Activated T-helper 1 cell treated with anti-CD3 and anti-CD28 coated beads, Interleukin-12 subunit alpha, Interleukin-12 subunit beta, Interleukin-2, Interleukin-4 antibody, amounts not matched to agents 30 ng/mL and 10 ng/mL and 1 ng/mL, durations not matched to agents 14 hours and 24 hours and 36 hours (primary cell): ENCODE measurements at regions not wholly inside any gene's neighbourhood (a gene's known extent, or its start where the extent isn't known, plus 50 kb on each side); places are given as distances from the start of the nearest gene placed in this dataset.
"Not testable (repeated sequence)": the region's sequence is repeated elsewhere in the genome, so short reads cannot be mapped to it uniquely, and the experiment has no call there.

Experiments used
- DNase-seq: peaks from one replicate; pipeline ENCODE4 v3.0.0; 2021; ENCODE audit warnings: low spot score
- H3K27ac Mint-ChIP-seq: one replicate; pipeline ENCODE4 v1.8.0; 2021; ENCODE audit warnings: mild to moderate bottlenecking, mixed read lengths
- H3K27me3 Mint-ChIP-seq: one replicate; pipeline ENCODE4 v1.8.0; 2022; ENCODE audit warnings: mild to moderate bottlenecking, moderate library complexity, mixed read lengths; ENCODE audit not compliant: insufficient read depth
- H3K36me3 Mint-ChIP-seq: one replicate; pipeline ENCODE4 v1.8.0; 2021; ENCODE audit warnings: low read depth, mixed read lengths
- H3K4me1 Mint-ChIP-seq: one replicate; pipeline ENCODE4 v1.8.0; 2021; ENCODE audit warnings: low read depth, mixed read lengths
- H3K4me3 Mint-ChIP-seq: one replicate; pipeline ENCODE4 v1.8.0; 2021; ENCODE audit warnings: mild to moderate bottlenecking, moderate library complexity, mixed read lengths
- H3K9me3 Mint-ChIP-seq: one replicate; pipeline ENCODE4 v1.8.0; 2021; ENCODE audit warnings: mixed read lengths
- intact Hi-C: fragments of 100-400 bp; cut with micrococcal nuclease; formaldehyde crosslinking; loops from one replicate; pipeline ENCODE4 v1.15.1; 2024

GRCh38 chr17:79547171-79547570 is 63.7 kb downstream of the RBFOX3 start:
- H3K36me3 Mint-ChIP-seq, DNase-seq, H3K4me1 Mint-ChIP-seq, intact Hi-C loops, H3K4me3 Mint-ChIP-seq, H3K9me3 Mint-ChIP-seq, H3K27ac Mint-ChIP-seq, H3K27me3 Mint-ChIP-seq: not testable (repeated sequence)

GRCh38 chr17:79546386-79546785 is 64.5 kb downstream of the RBFOX3 start:
- peaks cover 2% of the 10 kb centered on the region for H3K27me3 Mint-ChIP-seq

GRCh38 chr17:79545251-79546005 is 65.4 kb downstream of the RBFOX3 start:
- no peaks in the 10 kb centered on the region for H3K9me3 Mint-ChIP-seq
- H3K27ac Mint-ChIP-seq = no peak overlapping the region
- H3K27me3 Mint-ChIP-seq = no peaks in the 10 kb centered on the region
- no peak for DNase-seq
- H3K4me3 Mint-ChIP-seq = no peak overlapping the region
- no peaks in the 10 kb centered on the region for H3K36me3 Mint-ChIP-seq
- H3K4me1 Mint-ChIP-seq = no peaks in the 10 kb centered on the region
- intact Hi-C loops = no loop called here

More at GRCh38 chr17:79546386-79546785, 64.5 kb downstream of the RBFOX3 start:
- H3K4me1 Mint-ChIP-seq = no peaks in the 10 kb centered on the region
- H3K4me3 Mint-ChIP-seq = no peak overlapping the region
- DNase-seq = no peak
- H3K27ac Mint-ChIP-seq = no peak overlapping the region
- intact Hi-C loops = no loop called here
- H3K36me3 Mint-ChIP-seq = no peaks in the 10 kb centered on the region
- H3K9me3 Mint-ChIP-seq = no peaks in the 10 kb centered on the region

GRCh38 chr17:79544142-79544914 is 66.5 kb downstream of the RBFOX3 start:
- Mint-ChIP-seq H3K36me3 (no peaks in the 10 kb centered on the region), H3K27me3 (no peaks in the 10 kb centered on the region), H3K27ac (no peak overlapping the region), H3K4me1 (no peaks in the 10 kb centered on the region), H3K9me3 (no peaks in the 10 kb centered on the region), H3K4me3 (no peak overlapping the region)
- DNase-seq = no peak
- intact Hi-C loops = no loop called here

- H3K36me3 Mint-ChIP-seq = no peaks in the 10 kb centered on the region
- no peaks in the 10 kb centered on the region for H3K27me3 Mint-ChIP-seq
- H3K9me3 Mint-ChIP-seq = no peaks in the 10 kb centered on the region
- no peak overlapping the region for H3K4me3 Mint-ChIP-seq
- intact Hi-C loops = no loop called here
- no peak overlapping the region for H3K27ac Mint-ChIP-seq
- H3K4me1 Mint-ChIP-seq = no peaks in the 10 kb centered on the region
- no peak for DNase-seq
Observed at GRCh38 chr17:79543531-79543930, 67.3 kb downstream of the RBFOX3 start.

- Mint-ChIP-seq H3K4me1 (no peaks in the 10 kb centered on the region), H3K27ac (no peak overlapping the region), H3K27me3 (no peaks in the 10 kb centered on the region), H3K36me3 (no peaks in the 10 kb centered on the region), H3K4me3 (no peak overlapping the region), H3K9me3 (no peaks in the 10 kb centered on the region)
- intact Hi-C loops = no loop called here
- DNase-seq = no peak
Observed at GRCh38 chr17:79542718-79543117, 68.1 kb downstream of the RBFOX3 start.

- no peak for DNase-seq
- no peaks in the 10 kb centered on the region for H3K9me3 Mint-ChIP-seq
- intact Hi-C loops = no loop called here
- H3K27ac Mint-ChIP-seq = no peak overlapping the region
- H3K4me1 Mint-ChIP-seq = no peaks in the 10 kb centered on the region
- no peak overlapping the region for H3K4me3 Mint-ChIP-seq
- H3K27me3 Mint-ChIP-seq = no peaks in the 10 kb centered on the region
- H3K36me3 Mint-ChIP-seq = no peaks in the 10 kb centered on the region
Observed at GRCh38 chr17:79541056-79541850, 69.6 kb downstream of the RBFOX3 start.

GRCh38 chr17:79539944-79540705 is 70.7 kb downstream of the RBFOX3 start:
- Mint-ChIP-seq H3K27me3 (no peaks in the 10 kb centered on the region), H3K36me3 (no peaks in the 10 kb centered on the region), H3K4me1 (no peaks in the 10 kb centered on the region), H3K4me3 (no peak overlapping the region), H3K9me3 (no peaks in the 10 kb centered on the region), H3K27ac (no peak overlapping the region)
- no peak for DNase-seq
- intact Hi-C loops = no loop called here

- Mint-ChIP-seq H3K27ac (no peak overlapping the region), H3K4me1 (no peaks in the 10 kb centered on the region), H3K27me3 (no peaks in the 10 kb centered on the region), H3K9me3 (no peaks in the 10 kb centered on the region), H3K36me3 (no peaks in the 10 kb centered on the region), H3K4me3 (no peak overlapping the region)
- intact Hi-C loops = no loop called here
- no peak for DNase-seq
Observed at GRCh38 chr17:79538291-79538690, 72.6 kb downstream of the RBFOX3 start.

- Mint-ChIP-seq H3K4me3 (no peak overlapping the region), H3K27ac (no peak overlapping the region), H3K4me1 (no peaks in the 10 kb centered on the region), H3K27me3 (no peaks in the 10 kb centered on the region), H3K9me3 (no peaks in the 10 kb centered on the region), H3K36me3 (no peaks in the 10 kb centered on the region)
- intact Hi-C loops = no loop called here
- DNase-seq = no peak
Observed at GRCh38 chr17:79537686-79538085, 73.2 kb downstream of the RBFOX3 start.

GRCh38 chr17:79537061-79537460 is 73.8 kb downstream of the RBFOX3 start:
- H3K9me3 Mint-ChIP-seq = no peaks in the 10 kb centered on the region
- no peaks in the 10 kb centered on the region for H3K36me3 Mint-ChIP-seq
- no peaks in the 10 kb centered on the region for H3K4me1 Mint-ChIP-seq
- no peaks in the 10 kb centered on the region for H3K27me3 Mint-ChIP-seq
- intact Hi-C loops = no loop called here
- DNase-seq = no peak
- H3K4me3 Mint-ChIP-seq = no peak overlapping the region
- H3K27ac Mint-ChIP-seq = no peak overlapping the region

GRCh38 chr17:79536212-79536840 is 74.5 kb downstream of the RBFOX3 start:
- H3K9me3 Mint-ChIP-seq = no peaks in the 10 kb centered on the region
- H3K27ac Mint-ChIP-seq = no peak overlapping the region
- H3K4me3 Mint-ChIP-seq = no peak overlapping the region
- no peak for DNase-seq
- H3K4me1 Mint-ChIP-seq = no peaks in the 10 kb centered on the region
- intact Hi-C loops = no loop called here
- no peaks in the 10 kb centered on the region for H3K27me3 Mint-ChIP-seq
- H3K36me3 Mint-ChIP-seq = no peaks in the 10 kb centered on the region
